HG02763 (cell line): ENCODE measurements at regions not wholly inside any gene's neighbourhood (a gene's known extent, or its start where the extent isn't known, plus 50 kb on each side); places are given as distances from the start of the nearest gene placed in this dataset.

Experiments
- ATAC-seq: cut with Tn5 transposase; IDR thresholded peaks from one replicate; pipeline ENCODE4 v1.9.1; 2021; ENCODE audit warnings: mild to moderate bottlenecking, moderate library complexity; ENCODE audit not compliant: unreplicated experiment

GRCh38 chr10:44201011-44201410, 183.9 kb downstream of the CXCL12 start:
- no peak for ATAC-seq

GRCh38 chr10:44199991-44200655, 184.8 kb downstream of the CXCL12 start:
- ATAC-seq: no peak

- no peak for ATAC-seq
Measured at GRCh38 chr10:44199267-44199666, 185.6 kb downstream of the CXCL12 start.

GRCh38 chr10:44198780-44199097, 186.2 kb downstream of the CXCL12 start:
- ATAC-seq: no peak

DNA sequence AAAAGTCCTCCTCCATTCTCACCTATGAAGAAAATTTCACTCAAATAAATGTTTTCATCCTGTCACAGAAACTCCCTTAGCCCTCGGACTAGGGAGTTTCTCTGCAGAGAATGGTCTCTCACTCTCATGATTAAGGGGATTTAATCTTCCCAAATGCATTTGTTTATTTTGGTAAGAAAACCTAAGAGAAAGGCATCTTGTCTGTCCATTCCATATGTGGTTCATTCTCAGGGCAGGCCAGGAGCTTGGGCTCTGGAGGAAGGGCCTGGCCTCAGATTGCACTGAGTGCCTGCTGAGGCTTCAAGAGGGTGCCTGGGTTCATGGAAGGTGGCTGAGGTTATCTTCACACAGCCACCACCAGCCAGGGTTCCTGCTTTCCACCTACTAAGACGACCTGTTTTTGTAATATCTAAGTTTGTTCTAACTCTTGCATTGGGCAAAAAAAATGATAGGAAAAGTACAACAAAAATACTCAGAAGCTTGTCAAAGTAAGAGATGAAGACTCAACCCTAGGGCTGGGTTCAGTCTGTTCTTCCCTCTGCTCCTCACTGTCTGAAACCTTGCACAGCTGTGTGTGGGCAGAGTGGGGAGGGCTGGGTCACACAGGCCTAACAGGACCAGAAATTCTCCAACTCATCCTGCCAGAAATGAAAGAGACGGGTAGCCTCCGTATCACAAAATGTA, 186.7 kb downstream of the CXCL12 start:
- no peak for ATAC-seq

GRCh38 chr10:44197646-44198045, 187.3 kb downstream of the CXCL12 start:
- no peak for ATAC-seq

DNA sequence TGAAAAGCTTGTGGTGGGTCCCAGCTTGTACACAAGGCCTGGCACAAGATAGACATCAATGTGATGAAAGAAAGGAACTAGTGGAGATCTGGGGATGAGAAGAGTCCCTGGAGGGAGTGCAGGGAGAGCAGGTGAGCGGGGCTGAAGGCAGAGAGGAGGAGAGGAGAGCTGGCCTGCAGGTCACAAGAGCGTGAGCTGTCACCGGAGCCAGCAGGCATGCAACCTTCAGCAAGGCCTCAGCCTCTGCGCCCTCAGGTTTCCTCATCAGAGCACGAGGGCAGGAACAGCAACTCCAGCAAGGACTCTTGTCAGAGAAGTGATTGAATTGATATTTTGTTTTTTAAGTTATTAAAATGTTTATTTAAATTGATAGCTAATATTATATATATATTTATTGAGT, 188.6 kb downstream of the CXCL12 start:
- ATAC-seq: no peak

DNA sequence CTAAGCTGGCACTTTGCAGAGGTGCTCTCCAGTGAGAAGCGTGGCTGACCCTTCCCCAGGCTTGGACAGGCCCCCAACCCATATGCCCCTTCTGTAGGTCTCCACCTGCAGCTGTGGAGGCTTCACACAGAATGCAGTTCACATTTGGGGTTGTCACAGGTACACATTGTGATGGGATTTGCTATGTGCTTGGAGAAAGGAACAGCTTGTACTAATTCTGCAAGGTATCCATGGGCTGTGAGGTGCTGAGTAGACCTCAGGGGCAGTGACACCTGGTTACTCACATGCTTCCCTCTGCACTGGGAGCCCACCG, 188.9 kb downstream of the CXCL12 start:
- no peak for ATAC-seq

GRCh38 chr10:44195112-44196007, 189.5 kb downstream of the CXCL12 start:
- no peak for ATAC-seq

DNA sequence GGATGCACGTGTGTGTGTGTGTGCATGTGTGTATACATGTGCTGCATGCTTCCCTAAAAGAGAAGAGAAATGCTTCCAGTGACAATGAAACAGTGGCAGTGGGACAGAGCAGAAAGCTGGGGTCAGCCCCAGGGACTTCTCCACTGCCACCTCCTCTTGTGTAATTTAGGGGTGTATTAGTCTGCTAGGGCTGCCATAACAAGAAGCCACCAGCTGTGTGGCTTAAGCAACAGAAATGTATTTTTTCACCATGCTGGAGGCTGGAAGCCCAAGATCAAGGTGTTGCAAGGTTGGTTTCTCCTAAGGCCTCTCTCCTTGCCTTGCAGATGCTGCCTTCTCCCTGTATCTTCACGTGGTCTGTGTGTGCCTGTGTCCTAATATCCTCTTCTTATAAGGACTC, 190.5 kb downstream of the CXCL12 start:
- ATAC-seq: no peak

GRCh38 chr10:44193567-44194220, 191.2 kb downstream of the CXCL12 start:
- no peak for ATAC-seq

DNA sequence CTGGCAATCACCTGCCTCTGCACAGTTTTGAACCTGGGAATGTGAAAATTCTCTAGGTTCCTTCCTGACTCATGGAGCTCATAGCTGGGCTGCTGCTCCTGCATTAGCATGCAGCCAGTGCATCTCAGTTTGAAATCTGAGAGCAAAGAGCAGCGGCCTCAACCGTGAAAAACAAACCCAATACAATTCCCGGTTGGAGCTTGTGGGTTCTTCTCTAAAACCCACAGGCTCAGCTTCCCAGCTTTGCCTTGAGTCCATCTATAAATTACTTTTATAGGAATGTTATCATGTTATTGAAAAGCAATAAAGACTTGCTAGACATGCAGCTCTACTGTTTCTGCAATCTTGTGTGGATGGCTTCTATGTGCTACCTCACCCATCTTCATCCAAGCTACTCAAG, 191.7 kb downstream of the CXCL12 start:
- ATAC-seq: no peak

GRCh38 chr10:44192435-44192834, 192.5 kb downstream of the CXCL12 start:
- no peak for ATAC-seq

DNA sequence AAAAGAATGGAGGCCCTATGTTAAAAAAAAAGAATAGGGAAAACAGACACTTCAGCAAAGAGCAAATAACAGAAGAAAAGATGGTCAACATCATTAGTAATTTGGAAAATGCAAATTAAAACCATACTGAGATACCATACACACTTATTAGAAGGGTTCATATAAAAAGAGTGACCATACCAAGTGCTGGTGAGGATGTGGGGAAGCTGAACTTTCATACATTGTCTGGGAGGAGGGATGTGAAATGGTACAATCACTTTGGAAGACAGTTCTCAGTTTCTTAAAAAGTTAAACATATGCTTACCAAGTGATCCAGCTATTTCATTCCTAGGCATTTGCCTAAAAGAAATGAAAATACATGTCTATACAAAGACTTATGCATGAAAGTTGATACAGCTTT, 194.4 kb downstream of the CXCL12 start:
- no peak for ATAC-seq

DNA sequence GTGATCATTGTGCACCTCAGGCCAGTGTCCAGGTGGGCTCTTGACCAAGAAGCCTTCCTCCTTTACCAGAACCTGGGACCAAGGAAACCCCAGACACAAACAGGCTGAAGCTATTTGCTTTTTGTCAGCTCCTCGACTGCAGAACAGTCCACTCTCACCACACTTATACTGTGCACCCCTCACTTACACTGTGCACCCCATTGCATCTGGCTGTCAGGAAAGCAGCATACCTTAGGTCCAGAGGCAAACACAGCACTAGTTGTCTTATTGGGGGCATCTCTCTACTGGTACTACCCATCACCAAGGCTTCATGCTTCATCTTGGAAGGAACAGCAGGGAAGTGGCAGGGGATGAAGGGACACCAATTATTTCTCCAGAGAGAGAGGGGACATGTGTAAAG, 198.1 kb downstream of the CXCL12 start:
- no peak for ATAC-seq

DNA sequence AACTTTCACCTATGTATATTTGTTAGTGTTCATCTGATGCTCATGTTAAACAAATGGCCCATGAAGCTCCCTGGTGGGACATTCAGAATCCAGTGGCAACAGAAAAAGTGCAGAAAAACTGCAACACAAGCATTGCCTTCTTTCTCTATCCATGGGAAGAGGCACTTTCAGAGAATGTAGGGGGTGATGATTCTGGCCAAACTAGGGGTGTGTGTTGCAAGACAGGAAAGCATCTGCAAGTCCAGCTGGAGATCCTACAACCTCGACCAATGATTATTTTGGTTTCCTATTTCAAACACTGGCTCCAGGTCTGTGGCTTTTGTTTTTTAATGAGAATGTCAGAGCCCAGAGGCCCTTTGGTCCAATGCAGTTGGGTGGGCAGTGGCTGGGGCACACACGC, 198.7 kb downstream of the CXCL12 start:
- ATAC-seq: no peak

GRCh38 chr10:44185315-44185666, 199.6 kb downstream of the CXCL12 start:
- no peak for ATAC-seq

- ATAC-seq: no peak
Measured at GRCh38 chr10:44184633-44185314, 200.1 kb downstream of the CXCL12 start.

DNA sequence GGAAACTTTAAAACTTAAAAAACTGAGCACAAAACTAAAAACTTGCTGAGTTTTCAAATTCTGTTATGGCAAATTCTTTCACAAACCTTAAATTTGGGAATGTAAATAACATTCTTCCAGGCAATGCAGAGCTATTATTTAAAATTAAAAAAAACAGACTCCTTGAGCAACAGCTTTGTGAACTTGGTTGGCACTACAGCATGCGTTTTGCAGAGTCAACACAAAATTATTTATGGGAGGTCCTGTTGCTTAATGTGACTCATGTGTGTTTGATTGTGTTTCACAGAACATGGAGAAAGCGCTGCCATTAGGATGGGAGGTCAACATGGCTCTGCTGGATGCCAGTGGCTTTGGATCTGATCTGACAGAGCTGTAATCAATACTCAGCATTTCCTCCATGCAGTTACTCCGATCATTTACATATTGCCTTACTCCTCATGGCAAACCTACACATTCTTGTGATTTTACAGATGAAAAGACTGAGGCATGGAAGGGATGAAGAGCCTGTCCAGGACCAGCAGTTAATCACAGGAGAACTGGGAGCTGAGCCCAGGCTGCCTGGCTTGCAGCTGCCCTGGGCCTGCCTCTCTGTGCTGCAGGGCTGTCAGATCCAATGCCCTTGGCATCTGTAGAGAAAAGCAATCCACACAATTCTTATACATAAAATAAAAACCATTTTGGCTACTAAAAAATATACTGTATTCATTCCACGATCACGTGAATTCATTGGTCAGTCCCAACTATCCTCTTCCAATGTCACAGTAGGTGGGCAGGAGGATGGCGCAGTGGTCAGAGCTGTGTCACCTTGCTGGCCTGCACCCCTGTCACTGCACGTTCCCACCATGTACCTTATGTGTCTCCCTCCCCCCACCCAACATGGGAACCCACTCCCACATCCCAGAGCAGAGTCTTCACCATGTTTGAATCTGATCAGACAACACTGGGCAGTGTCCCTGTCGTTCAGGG, 200.9 kb downstream of the CXCL12 start:
- ATAC-seq: no peak

DNA sequence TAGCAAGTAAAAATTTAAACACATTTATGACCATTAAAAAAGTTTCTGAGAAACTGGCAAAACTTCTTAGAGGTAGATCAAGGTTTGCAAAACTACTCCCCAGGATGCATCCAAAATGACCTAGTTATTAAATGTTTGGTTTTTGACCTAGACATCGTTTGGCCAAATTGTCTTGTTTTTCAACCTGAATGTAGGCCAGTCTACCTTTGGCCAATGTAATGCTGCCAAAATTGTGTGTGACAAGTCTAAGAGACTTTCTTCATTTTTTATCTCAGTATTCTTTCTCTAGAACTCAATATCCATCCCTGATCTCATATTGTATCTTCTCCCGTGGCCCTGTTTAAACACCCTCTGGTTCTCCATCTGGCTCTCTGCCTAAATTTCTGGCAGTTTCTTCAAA, 202.0 kb downstream of the CXCL12 start:
- no peak for ATAC-seq
